GM21786 (cell line): ENCODE measurements at regions not wholly inside any gene's neighbourhood (a gene's known extent, or its start where the extent isn't known, plus 50 kb on each side); places are given as distances from the start of the nearest gene placed in this dataset.

Source experiments
- ATAC-seq: cut with Tn5 transposase; IDR thresholded peaks from one replicate; pipeline ENCODE4 v1.9.1; 2021; ENCODE audit not compliant: unreplicated experiment

DNA sequence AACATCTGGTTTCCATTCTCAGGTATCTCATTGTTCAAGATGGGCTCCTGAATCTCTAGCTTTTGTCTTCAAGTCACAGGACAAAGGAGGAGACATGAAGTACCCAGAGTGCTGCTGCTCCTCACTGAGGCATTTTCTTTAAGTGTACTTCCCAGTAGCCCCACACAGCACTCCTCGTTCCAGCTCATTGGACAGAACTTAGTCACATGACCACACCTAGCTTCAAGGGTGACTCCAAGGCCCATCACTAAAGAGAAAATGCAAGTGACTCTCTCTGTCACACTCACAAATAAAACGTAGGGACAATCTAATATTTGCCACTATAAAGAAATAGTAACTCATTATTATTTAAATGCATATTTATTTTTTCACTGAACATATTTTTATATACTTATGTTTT, 58.3 kb upstream of the NEUROD6 start:
- ATAC-seq = no peak

DNA sequence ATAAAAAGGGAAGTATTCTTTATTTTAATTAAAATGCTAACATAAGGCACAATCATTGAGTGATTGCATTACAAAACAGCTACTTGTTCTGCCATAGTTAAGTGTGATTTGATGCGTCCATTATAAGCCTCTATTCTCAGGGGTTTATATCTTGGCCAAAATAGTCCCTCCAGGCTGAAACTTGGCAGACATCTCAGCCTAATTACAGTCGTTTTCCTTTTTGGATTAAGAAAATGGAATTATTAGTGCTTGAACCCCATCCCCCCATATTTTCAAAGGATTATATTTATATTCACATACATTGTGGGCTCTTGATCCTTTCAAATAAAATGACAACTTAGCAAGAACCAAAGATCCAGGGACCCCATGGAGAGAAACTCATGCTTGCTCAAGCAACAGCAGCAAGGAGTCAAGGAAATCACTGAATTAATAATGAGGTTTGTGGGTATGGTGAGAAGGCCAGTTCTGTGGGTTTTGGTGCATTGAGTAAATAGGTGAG, 66.7 kb upstream of the NEUROD6 start:
- no peak for ATAC-seq

DNA sequence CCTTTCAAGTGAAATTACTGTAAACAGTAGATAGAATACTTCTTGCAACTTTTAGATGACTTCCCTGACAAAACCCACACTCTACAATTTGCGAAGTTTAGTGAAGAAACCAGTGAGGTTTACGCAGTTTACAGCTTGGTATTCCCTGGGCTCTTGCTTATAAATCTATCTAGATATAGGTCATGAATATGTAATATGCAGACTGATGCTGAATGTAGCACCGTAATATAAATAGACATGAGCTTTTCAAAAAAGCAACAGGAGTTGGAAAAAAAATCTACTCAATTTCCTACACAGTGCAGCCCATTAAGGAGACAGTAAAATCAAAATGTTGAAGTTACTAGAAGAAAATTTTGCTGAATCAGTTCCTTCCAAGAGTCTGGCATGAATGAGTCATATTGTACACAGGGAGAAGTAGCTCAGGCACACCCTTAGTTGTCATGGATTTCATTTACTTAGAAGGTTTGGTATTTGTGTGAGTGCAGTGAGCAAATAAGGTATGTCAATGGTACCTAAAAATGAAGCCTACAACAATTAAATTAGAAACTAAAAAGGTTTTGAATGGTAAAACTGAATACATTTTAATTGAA, 67.7 kb upstream of the NEUROD6 start:
- ATAC-seq = no peak

DNA sequence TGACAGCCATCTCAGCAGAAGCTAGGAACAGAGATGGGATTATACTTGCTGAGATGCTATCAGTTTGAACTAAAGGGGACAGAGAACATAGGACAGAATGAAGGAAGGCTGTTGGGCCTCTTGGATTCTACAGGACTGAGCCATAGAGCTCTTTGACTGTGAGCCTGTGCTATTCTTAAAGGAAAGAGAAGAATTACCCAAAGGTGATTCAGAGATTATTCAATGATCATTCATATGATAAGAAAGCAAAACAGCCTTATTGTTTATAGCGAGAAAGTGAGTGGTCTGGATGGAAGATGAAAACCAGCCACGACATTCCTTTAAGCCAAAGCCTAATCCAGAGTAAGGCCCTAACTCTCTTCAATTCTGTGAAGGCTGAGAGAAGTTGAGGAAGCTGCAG, 69.7 kb upstream of the NEUROD6 start:
- ATAC-seq = no peak

DNA sequence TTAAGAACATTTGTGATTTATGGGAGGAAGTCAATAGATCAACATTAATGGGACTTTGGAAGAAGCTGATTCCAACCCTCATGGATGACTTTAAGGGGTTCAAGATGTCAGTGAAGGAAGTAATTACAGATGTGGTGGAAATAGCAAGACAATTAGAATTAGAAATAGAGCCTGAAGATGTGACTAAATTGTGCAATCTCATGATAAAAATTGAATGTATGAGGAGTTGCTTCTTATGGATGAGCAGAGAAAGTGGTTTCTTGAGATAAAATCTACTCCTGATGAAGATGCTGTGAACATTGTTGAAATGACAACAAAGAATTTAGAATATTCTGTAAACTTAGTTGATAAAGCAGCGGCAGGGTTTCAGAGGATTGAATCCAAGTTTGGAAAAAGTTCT, 70.9 kb upstream of the NEUROD6 start:
- ATAC-seq = no peak

- ATAC-seq = no peak
Measured at GRCh38 chr7:31413766-31414165, 73.2 kb upstream of the NEUROD6 start.

DNA sequence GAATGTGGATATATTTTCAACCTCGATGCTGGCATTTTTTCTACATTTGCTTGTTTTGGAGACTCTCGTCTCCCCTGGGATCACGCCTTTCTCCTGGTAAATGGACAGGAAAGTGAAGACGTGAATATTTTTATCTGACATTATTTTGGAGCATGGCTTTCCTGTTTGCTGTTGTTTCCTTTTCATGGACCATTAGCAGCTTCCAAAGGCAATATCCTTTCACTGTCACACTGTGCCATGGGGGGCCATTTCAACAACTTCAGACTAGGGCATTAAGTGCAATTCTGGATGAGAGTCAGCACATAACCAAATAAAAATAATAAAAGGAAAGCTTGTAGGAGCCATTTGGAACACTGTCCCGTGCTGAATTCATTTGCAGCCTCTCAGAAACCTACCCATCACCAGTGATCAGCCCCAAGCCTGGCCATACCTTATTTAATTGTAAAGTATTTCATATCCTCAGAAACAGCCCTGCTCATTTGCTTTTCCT, 75.9 kb upstream of the NEUROD6 start:
- ATAC-seq = no peak

- no peak for ATAC-seq
Measured at GRCh38 chr7:31418928-31419327, 78.4 kb upstream of the NEUROD6 start.

DNA sequence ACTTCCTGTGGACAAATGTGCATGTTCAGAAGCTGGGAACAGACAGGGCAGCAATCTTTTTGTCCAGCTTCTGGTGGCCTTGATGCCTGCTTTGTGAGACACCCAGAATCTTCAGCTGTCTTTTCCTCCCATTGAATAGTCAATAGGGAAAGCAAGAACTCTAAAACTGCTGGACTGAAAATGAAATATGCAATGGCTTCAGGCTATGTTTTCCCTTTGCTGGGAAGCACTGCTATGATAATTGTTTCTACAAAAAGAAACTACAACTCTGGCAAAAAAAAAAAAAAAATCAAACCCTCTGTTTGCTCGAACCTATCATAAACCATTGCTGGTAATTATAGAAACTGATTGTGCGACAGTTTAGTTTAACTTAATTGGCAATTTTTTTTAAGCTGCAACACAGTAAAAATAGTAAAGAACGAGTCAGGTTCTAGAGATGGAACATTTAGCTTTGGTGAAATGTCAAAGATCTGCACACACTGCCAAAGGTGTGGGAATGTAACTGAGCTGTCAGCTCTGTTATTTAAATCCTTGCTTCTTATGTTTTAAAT, 79.1 kb upstream of the NEUROD6 start:
- ATAC-seq = no peak

GRCh38 chr7:31420948-31421347, 80.4 kb upstream of the NEUROD6 start:
- no peak for ATAC-seq

DNA sequence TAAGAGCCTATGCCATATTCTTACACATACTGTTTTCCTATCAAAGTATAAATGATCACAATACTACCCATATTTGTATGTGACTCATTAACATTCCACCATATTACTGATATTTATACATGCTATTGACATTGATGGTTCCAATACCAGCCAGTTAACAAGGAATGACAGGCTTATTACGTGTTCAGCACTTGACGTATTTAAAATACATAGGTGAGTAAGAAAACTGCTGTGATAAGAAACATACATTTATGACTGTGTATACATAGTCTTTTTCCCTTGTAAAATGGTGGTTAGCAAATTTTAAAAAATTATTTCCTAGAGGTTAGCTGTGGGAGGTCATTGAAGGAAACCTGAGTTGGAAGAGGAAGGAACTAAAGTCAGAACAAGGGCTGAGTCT, 81.1 kb upstream of the NEUROD6 start:
- ATAC-seq = no peak

GRCh38 chr7:31423994-31424393, 83.5 kb upstream of the NEUROD6 start:
- ATAC-seq = no peak

DNA sequence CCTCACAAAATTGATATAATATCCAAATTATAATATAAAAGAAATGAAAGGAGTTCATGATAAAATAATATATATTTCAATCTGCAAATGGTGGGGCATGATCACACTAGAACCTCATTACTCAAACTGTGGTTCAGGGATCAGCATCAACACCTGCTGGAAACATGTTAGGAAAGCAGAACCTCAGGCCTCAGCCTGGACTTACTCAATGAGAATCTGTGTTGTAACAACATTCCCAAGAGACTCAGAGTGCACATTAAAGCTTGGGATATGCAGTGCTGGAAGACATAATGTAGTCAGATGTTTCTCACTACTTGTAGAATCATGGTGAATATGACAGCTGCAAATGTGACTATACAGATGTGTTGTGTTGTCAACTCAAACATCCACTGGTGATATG, 81.7 kb upstream of the ITPRID1 start:
- ATAC-seq = no peak

GRCh38 chr7:31432836-31433340, 81.0 kb upstream of the ITPRID1 start:
- no peak for ATAC-seq

- no peak for ATAC-seq
Measured at GRCh38 chr7:31437250-31437865, 76.5 kb upstream of the ITPRID1 start.

DNA sequence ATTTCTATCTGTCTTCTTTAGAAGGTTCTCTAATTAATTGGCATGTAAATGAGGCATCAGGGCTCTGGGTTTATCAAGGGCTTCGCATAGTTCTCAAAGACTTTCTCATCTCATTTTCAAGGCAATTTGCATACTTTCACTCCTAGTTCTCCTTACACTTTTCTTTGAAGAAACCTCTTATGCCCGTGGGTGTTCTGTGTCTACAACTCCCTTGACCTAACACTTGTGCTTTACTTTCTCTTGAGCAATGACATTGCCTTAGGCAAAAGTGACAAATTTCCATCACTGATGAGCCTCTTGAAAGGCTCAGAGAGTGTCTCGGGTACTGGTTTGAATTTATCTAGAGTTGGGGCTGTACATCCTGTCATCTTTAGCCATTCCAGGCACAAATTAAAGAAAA, 74.7 kb upstream of the ITPRID1 start:
- no peak for ATAC-seq

DNA sequence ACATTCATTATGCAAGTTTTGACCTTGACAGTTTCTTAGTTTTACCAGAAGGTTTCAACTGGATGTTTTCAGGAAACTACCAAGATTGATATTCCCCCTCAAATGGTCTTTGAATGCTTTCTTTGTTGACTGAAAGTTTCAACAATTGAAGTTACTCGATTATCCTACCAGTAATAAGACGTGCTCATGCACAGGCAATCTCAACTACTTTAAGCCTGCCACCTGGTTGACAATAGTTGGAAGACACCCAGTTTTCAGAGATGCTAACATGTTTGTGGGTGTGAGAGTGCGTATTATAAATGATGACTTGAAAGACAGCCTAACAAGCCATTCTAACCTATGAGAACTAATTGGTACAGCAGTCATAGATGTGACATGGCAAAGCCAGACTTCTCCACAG, 73.4 kb upstream of the ITPRID1 start:
- ATAC-seq = no peak

DNA sequence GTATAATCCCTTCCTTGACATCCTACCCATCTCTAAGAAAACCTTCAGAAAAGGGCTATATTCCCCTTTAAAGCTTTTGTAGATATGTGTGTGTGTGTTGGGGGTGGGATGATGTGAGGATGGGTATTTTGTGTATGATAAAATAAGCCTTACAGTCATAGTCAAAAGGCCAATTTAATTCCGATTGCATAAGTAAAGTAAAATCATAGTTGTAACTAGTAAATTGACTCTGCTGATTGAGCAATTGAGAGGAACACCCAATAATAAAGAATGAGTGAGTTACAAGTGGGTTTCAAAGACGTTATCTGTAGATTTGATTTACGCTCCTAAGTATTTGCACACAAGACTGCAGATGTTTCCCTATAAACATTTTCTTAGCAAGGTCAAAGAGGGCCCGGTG, 71.3 kb upstream of the ITPRID1 start:
- no peak for ATAC-seq

DNA sequence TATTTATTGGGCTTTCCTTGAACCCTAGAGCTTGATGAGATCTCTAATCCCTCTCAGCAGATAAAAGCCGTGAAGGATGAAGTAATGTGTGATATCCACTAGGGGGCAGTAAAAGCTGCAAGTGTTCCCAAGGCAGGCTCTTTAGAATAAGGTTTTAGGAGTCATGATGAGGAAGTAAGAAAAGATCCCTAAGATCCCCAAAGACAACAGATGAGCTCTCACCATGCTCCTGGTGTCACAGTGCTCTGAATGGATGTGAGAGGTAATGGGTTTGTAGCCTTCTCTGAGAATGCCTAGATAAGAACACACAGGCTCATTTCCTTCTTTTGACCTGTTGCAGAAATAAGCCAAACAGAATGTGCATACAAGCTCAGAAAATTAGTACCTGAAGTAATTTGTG, 70.4 kb upstream of the ITPRID1 start:
- ATAC-seq = peak; percentile 74

- ATAC-seq = no peak
Measured at GRCh38 chr7:31444196-31444595, 69.7 kb upstream of the ITPRID1 start.

DNA sequence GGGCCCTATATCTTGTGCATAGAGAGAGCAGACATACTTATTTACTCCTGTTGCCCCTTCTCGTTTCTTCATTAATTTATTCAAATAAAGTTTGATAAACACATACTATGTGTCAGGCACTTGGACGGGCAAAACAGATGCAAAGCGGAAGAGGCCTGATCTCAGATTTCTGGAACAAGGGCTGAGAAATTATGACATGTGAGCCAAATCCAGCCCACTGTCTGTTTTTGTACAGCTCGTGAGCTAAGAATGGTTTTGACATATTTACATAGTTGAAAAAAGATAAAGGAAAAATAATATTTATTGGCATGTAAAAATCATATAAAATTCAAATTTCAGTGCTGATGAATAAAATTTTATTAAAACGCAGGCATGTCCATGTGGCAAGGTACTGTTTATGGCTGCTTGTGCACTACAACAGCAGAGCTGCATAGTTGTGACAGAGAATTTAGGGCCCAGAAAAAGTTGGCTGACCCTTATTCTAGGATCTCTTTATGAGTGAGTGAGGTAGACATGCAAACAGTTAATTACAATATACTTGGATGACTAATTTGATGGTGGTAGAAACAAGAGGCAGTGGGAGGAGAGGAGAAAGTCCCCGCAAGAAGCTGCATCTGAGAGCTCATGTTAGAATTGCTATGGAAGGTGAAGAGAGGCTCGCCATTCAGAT, 68.1 kb upstream of the ITPRID1 start:
- ATAC-seq = no peak

GRCh38 chr7:31448649-31449048, 65.2 kb upstream of the ITPRID1 start:
- ATAC-seq = no peak
